DND-41 (cell line): ENCODE measurements at regions not wholly inside any gene's neighbourhood (a gene's known extent, or its start where the extent isn't known, plus 50 kb on each side); places are given as distances from the start of the nearest gene placed in this dataset.

Source experiments
- ATAC-seq: fragments of 200-7000 bp; cut with Tn5 transposase; 3 replicates; pipeline ENCODE4 v1.9.1; 2021; ENCODE audit warnings: low read depth; ENCODE audit not compliant: insufficient read depth
- DNase-seq: peaks from one replicate; pipeline ENCODE4 v3.0.0-alpha.2; 2020
- H2AFZ ChIP-seq: 2 replicates; pipeline ENCODE4 v1.6.0; 2012; ENCODE audit warnings: low read depth, low read length
- H3K27ac ChIP-seq: 2 replicates; pipeline ENCODE4 v1.5.1; 2012; ENCODE audit warnings: low read length, inconsistent platforms
- H3K27me3 ChIP-seq: fragments of 200-600 bp; sonication (generic); 2 replicates; pipeline ENCODE4 v1.6.0; 2012; ENCODE audit warnings: low read length, mild to moderate bottlenecking, inconsistent platforms; ENCODE audit not compliant: insufficient read depth, poor library complexity
- H3K36me3 ChIP-seq: 2 replicates; pipeline ENCODE4 v1.5.1; 2012; ENCODE audit warnings: low read length, inconsistent platforms; ENCODE audit not compliant: insufficient read depth
- H3K4me1 ChIP-seq: 2 replicates; pipeline ENCODE4 v1.5.1; 2012; ENCODE audit warnings: mild to moderate bottlenecking, low read length; ENCODE audit not compliant: insufficient read depth
- H3K4me2 ChIP-seq: 2 replicates; pipeline ENCODE4 v1.6.0; 2012; ENCODE audit warnings: mild to moderate bottlenecking, moderate library complexity, low read length, inconsistent platforms; ENCODE audit not compliant: insufficient read depth
- H3K4me3 ChIP-seq, 2 experiments: fragments of 200-600 bp in 1 of 2; shearing (Covaris generic) in 1 of 2; 2 replicates each; pipeline ENCODE4 v1.5.1; 2012 to 2016; ENCODE audit warnings: inconsistent platforms in 2 of 2, low read length in 2 of 2, mild to moderate bottlenecking in 2 of 2, low read depth in 1 of 2, moderate library complexity in 1 of 2
- H3K79me2 ChIP-seq: 2 replicates; pipeline ENCODE4 v1.6.0; 2012; ENCODE audit warnings: low read length, inconsistent platforms; ENCODE audit not compliant: insufficient read depth
- H3K9ac ChIP-seq: 2 replicates; pipeline ENCODE4 v1.6.0; 2012; ENCODE audit warnings: low read depth, mild to moderate bottlenecking, inconsistent platforms, low read length, moderate library complexity
- H3K9me3 ChIP-seq: 2 replicates; pipeline ENCODE4 v1.5.1; 2012; ENCODE audit warnings: low read length, moderate library complexity, mild to moderate bottlenecking, inconsistent platforms; ENCODE audit not compliant: insufficient read depth, severe bottlenecking
- H4K20me1 ChIP-seq: 2 replicates; pipeline ENCODE4 v1.6.0; 2012; ENCODE audit warnings: low read length; ENCODE audit not compliant: insufficient read depth
- CTCF ChIP-seq: IDR thresholded peaks from 2 replicates; pipeline ENCODE4 v1.5.1; 2012; ENCODE audit warnings: borderline replicate concordance, low read length, moderate library complexity, mild to moderate bottlenecking; ENCODE audit not compliant: poor library complexity, severe bottlenecking; ENCODE audit errors: extremely low read depth
- EZH2 ChIP-seq: IDR thresholded peaks from 3 replicates; pipeline ENCODE4 v1.6.1; 2012; ENCODE audit warnings: borderline replicate concordance, low read depth, mild to moderate bottlenecking, moderate library complexity, low read length, inconsistent platforms; ENCODE audit not compliant: severe bottlenecking

GRCh38 chr17:55635253-55635914 is 87.3 kb downstream of the TMEM100 start:
- H3K4me2 ChIP-seq = peak overlapping the region; percentile 42
- no peaks in the 10 kb centered on the region for H3K79me2 ChIP-seq
- peak; percentile 53; the same call in 1 of the 3 replicates for ATAC-seq
- H3K9me3 ChIP-seq = no peaks in the 10 kb centered on the region
- 0 out of 4 replicates have a peak overlapping the region, but pooled peaks of 1 of the 2 experiments have one; percentile 19 for H3K4me3 ChIP-seq
- H3K36me3 ChIP-seq = no peaks in the 10 kb centered on the region
- no peak overlapping the region for H3K9ac ChIP-seq
- no peak overlapping the region; the same call in 1 of the 2 replicates for H2AFZ ChIP-seq
- no peak for TF ChIP-seq EZH2
- no peak for TF ChIP-seq CTCF
- no peak overlapping the region for H3K27ac ChIP-seq
- H4K20me1 ChIP-seq = no peaks in the 10 kb centered on the region
- H3K27me3 ChIP-seq = no peaks in the 10 kb centered on the region
- DNase-seq = no peak
- H3K4me1 ChIP-seq = 0 out of 2 replicates have a peak, but pooled peaks cover 5% of the 10 kb centered on the region

GRCh38 chr17:55634702-55635101 is 88.0 kb downstream of the TMEM100 start:
- Histone ChIP-seq H3K4me1 (0 out of 2 replicates have a peak, but pooled peaks cover 5% of the 10 kb centered on the region), H3K79me2 (no peaks in the 10 kb centered on the region), H3K27me3 (no peaks in the 10 kb centered on the region), H3K36me3 (no peaks in the 10 kb centered on the region), H3K4me3 (no peak overlapping the region), H3K4me2 (peak overlapping the region; percentile 42; the same call in 1 of the 2 replicates), H3K9me3 (no peaks in the 10 kb centered on the region), H3K27ac (no peak overlapping the region), H4K20me1 (no peaks in the 10 kb centered on the region), H3K9ac (no peak overlapping the region), H2AFZ (no peak overlapping the region)
- ATAC-seq (no peak), DNase-seq (no peak)
- TF ChIP-seq EZH2 (no peak), CTCF (no peak)

- no peak overlapping the region for H3K4me2 ChIP-seq
These were observed 89.8 kb downstream of the TMEM100 start for GRCh38 chr17:55632893-55633292.

More at GRCh38 chr17:55632893-55633292, 89.8 kb downstream of the TMEM100 start:
- Histone ChIP-seq H4K20me1 (no peaks in the 10 kb centered on the region), H3K79me2 (no peaks in the 10 kb centered on the region), H3K27me3 (no peaks in the 10 kb centered on the region), H2AFZ (no peak overlapping the region), H3K36me3 (no peaks in the 10 kb centered on the region), H3K9me3 (no peaks in the 10 kb centered on the region), H3K9ac (no peak overlapping the region), H3K4me3 (no peak overlapping the region), H3K27ac (no peak overlapping the region), H3K4me1 (0 out of 2 replicates have a peak, but pooled peaks cover 5% of the 10 kb centered on the region)
- ATAC-seq (no peak), DNase-seq (no peak)
- TF ChIP-seq CTCF (no peak), EZH2 (no peak)
